Kidney epithelial cell (primary cell): ENCODE measurements at regions not wholly inside any gene's neighbourhood (a gene's known extent, or its start where the extent isn't known, plus 50 kb on each side); places are given as distances from the start of the nearest gene placed in this dataset.
A peak's percentile ranks its signal among the peaks of the same experiment; 100 is the strongest.

Experiments used
- DNase-seq: peaks from one replicate; pipeline ENCODE4 v3.0.0-alpha.2; 2010; ENCODE audit warnings: low read depth
- H3K27me3 ChIP-seq: 2 replicates; pipeline ENCODE4 v1.6.0; 2011; ENCODE audit warnings: low read length; ENCODE audit not compliant: control insufficient read depth, insufficient read depth
- H3K36me3 ChIP-seq: 2 replicates; pipeline ENCODE4 v1.5.1; 2011; ENCODE audit warnings: low read length; ENCODE audit not compliant: control insufficient read depth, insufficient read depth
- H3K4me3 ChIP-seq: 2 replicates; pipeline ENCODE4 v1.5.1; 2011; ENCODE audit warnings: low read depth, mild to moderate bottlenecking, control low read depth, low read length
- CTCF ChIP-seq: IDR thresholded peaks from 2 replicates; pipeline ENCODE4 v1.5.1; 2011; ENCODE audit warnings: mild to moderate bottlenecking, moderate library complexity, low read length, control low read depth, inconsistent platforms; ENCODE audit not compliant: insufficient read depth, poor library complexity, severe bottlenecking

GRCh38 chrX:138026211-138026610, 460.3 kb downstream of the ZIC3 start:
- Histone ChIP-seq H3K36me3 (no peaks in the 10 kb centered on the region), H3K27me3 (no peaks in the 10 kb centered on the region), H3K4me3 (no peak overlapping the region)
- peak; percentile 30 for TF ChIP-seq CTCF
- DNase-seq, result no peak

- no peak for TF ChIP-seq CTCF
- H3K4me3 ChIP-seq, result no peak overlapping the region
- no peaks in the 10 kb centered on the region for H3K36me3 ChIP-seq
- H3K27me3 ChIP-seq, result no peaks in the 10 kb centered on the region
- no peak for DNase-seq
These were observed 465.8 kb downstream of the ZIC3 start for GRCh38 chrX:138031715-138032114.

GRCh38 chrX:138034136-138034535, 468.2 kb downstream of the ZIC3 start:
- H3K4me3 ChIP-seq, result no peak overlapping the region
- TF ChIP-seq CTCF, result no peak
- H3K27me3 ChIP-seq, result no peaks in the 10 kb centered on the region
- H3K36me3 ChIP-seq, result no peaks in the 10 kb centered on the region
- DNase-seq, result no peak

GRCh38 chrX:138037548-138037947, 471.6 kb downstream of the ZIC3 start:
- no peaks in the 10 kb centered on the region for H3K27me3 ChIP-seq
- DNase-seq, result no peak
- H3K36me3 ChIP-seq, result no peaks in the 10 kb centered on the region
- no peak overlapping the region for H3K4me3 ChIP-seq
- TF ChIP-seq CTCF, result no peak

DNA sequence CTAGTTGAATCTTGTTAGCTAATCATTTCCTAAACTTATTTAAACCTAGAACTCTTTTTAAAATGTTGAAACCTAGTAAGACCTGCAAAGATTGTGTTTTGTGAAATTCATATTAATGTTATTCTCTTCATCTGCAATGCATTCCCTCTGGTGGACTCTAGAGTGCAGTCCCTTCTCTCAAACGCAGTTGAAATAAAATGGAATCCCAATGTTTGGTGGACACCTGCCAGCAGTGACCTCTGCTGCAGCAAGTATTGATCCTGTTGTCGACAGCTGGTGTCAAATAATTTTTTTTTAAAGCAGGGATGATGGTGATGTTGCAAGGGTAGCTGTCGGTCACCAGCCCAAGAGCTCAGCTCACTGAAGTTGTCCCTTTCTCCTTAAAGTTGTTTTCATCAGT, 492.0 kb downstream of the ZIC3 start:
- no peak for TF ChIP-seq CTCF
- H3K36me3 ChIP-seq, result no peaks in the 10 kb centered on the region
- DNase-seq, result no peak
- H3K27me3 ChIP-seq, result no peaks in the 10 kb centered on the region
- no peak overlapping the region for H3K4me3 ChIP-seq

- Histone ChIP-seq H3K36me3 (no peaks in the 10 kb centered on the region), H3K27me3 (no peaks in the 10 kb centered on the region), H3K4me3 (no peak overlapping the region)
- TF ChIP-seq CTCF, result no peak
- DNase-seq, result no peak
These were observed 493.0 kb downstream of the ZIC3 start for GRCh38 chrX:138058931-138059330.
